Vagina (tissue), 2 donors: ENCODE measurements at regions not wholly inside any gene's neighbourhood (a gene's known extent, or its start where the extent isn't known, plus 50 kb on each side); places are given as distances from the start of the nearest gene placed in this dataset.

Source experiments
- CTCF ChIP-seq, 3 experiments: fragments of 450-650 bp in 2 of 3; fragments of 200-600 bp in 1 of 3; sonication (generic) in 1 of 3; IDR thresholded peaks; one replicate each; pipeline ENCODE4 v1.5.1; 2017 to 2019; ENCODE audit warnings: antibody characterized with exemption in 3 of 3, mild to moderate bottlenecking in 2 of 3, moderate library complexity in 2 of 3
- POLR2A ChIP-seq, 2 donors: fragments of 450-650 bp; IDR thresholded peaks; one replicate each; pipeline ENCODE4 v1.6.1; 2017; ENCODE audit warnings: antibody characterized with exemption in 2 of 2, mild to moderate bottlenecking in 2 of 2, moderate library complexity in 2 of 2
- POLR2AphosphoS5 ChIP-seq, 2 donors: sonication (generic); formaldehyde crosslinking; IDR thresholded peaks; one replicate each; pipeline ENCODE4 v1.9.0; 2017; ENCODE audit warnings: antibody characterized with exemption in 2 of 2, mild to moderate bottlenecking in 2 of 2, low read depth in 1 of 2; ENCODE audit not compliant: insufficient read depth in 1 of 2

- TF ChIP-seq CTCF (IDR thresholded peaks at IDR 0.05) (no peak), POLR2A (IDR thresholded peaks at IDR 0.05) (no peak), POLR2AphosphoS5 (IDR thresholded peaks at IDR 0.05; ENCODE audit: insufficient read depth in 1 of 2, low read depth in 1 of 2) (no peak)
Observed at GRCh38 chr1:82718719-82719419, 918.1 kb downstream of the ADGRL2 start.
